Liver (tissue), 7 donors: ENCODE measurements at regions not wholly inside any gene's neighbourhood (a gene's known extent, or its start where the extent isn't known, plus 50 kb on each side); places are given as distances from the start of the nearest gene placed in this dataset.

Source experiments
- DNase-seq: peaks from one replicate; pipeline ENCODE4 v3.0.0-alpha.2; 2017; ENCODE audit warnings: low spot score
- H3K27ac ChIP-seq, 2 donors: one replicate each; pipeline ENCODE4 v1.7.0; 2013; ENCODE audit warnings: inconsistent platforms in 2 of 2, low read length in 2 of 2, control low read depth in 1 of 2, low read depth in 1 of 2, mild to moderate bottlenecking in 1 of 2
- H3K27me3 ChIP-seq, 4 donors: one replicate each; pipeline versions ENCODE4 v1.6.1 to v1.7.0; 2013; ENCODE audit warnings: low read length in 3 of 4, inconsistent platforms in 1 of 4, mild to moderate bottlenecking in 1 of 4, moderate library complexity in 1 of 4; ENCODE audit not compliant: control insufficient read depth in 4 of 4, insufficient read depth in 4 of 4
- H3K36me3 ChIP-seq, 4 donors: one replicate each; pipeline versions ENCODE4 v1.6.1 to v1.7.0; 2013; ENCODE audit warnings: low read length in 3 of 4, mild to moderate bottlenecking in 3 of 4, low read depth in 1 of 4, moderate library complexity in 1 of 4; ENCODE audit not compliant: control insufficient read depth in 4 of 4, insufficient read depth in 3 of 4
- H3K4me1 ChIP-seq, 4 donors: one replicate each; pipeline versions ENCODE4 v1.6.1 to v1.7.0; 2013; ENCODE audit warnings: low read length in 3 of 4, mild to moderate bottlenecking in 3 of 4, moderate library complexity in 1 of 4; ENCODE audit not compliant: control insufficient read depth in 4 of 4, insufficient read depth in 4 of 4
- H3K4me3 ChIP-seq, 3 donors: one replicate each; pipeline versions ENCODE4 v1.6.1 to v1.7.0; 2013; ENCODE audit warnings: low read length in 3 of 3, control low read depth in 1 of 3, low read depth in 1 of 3, mild to moderate bottlenecking in 1 of 3
- H3K9ac ChIP-seq, 2 donors: one replicate each; pipeline ENCODE4 v1.7.0; 2013; ENCODE audit warnings: low read length in 2 of 2, mild to moderate bottlenecking in 2 of 2, moderate library complexity in 2 of 2, control low read depth in 1 of 2, low read depth in 1 of 2
- H3K9me3 ChIP-seq, 4 donors: one replicate each; pipeline versions ENCODE4 v1.6.1 to v1.7.0; 2013; ENCODE audit warnings: low read length in 3 of 4; ENCODE audit not compliant: control insufficient read depth in 4 of 4
- ATF3 ChIP-seq: IDR thresholded peaks from 2 replicates; pipeline ENCODE4 v1.6.1; 2016; ENCODE audit warnings: antibody characterized with exemption
- EGR1 ChIP-seq, 2 donors: IDR thresholded peaks; 2 replicates each; pipeline ENCODE4 v1.6.1; 2016 to 2018; ENCODE audit warnings: antibody characterized with exemption in 2 of 2, low read depth in 2 of 2
- FOXA1 ChIP-seq: IDR thresholded peaks from 2 replicates; pipeline ENCODE4 v1.6.1; 2016; ENCODE audit warnings: antibody characterized with exemption
- HNF4A ChIP-seq, 2 donors: conservative IDR thresholded peaks; 2 replicates each; pipeline ENCODE4 v1.6.1; 2016; ENCODE audit warnings: antibody characterized with exemption in 2 of 2, mild to moderate bottlenecking in 2 of 2
- HNF4G ChIP-seq: IDR thresholded peaks from 2 replicates; pipeline ENCODE4 v1.6.1; 2016; ENCODE audit warnings: antibody characterized with exemption
- JUND ChIP-seq, 2 donors: IDR thresholded peaks; 2 replicates each; pipeline ENCODE4 v1.6.1; 2016; ENCODE audit warnings: antibody characterized with exemption in 2 of 2
- MAX ChIP-seq: IDR thresholded peaks from 2 replicates; pipeline ENCODE4 v1.6.1; 2016; ENCODE audit warnings: antibody characterized with exemption
- NR2F2 ChIP-seq: IDR thresholded peaks from 2 replicates; pipeline ENCODE4 v1.6.1; 2016; ENCODE audit warnings: antibody characterized with exemption
- RAD21 ChIP-seq, 2 donors: IDR thresholded peaks; 2 replicates each; pipeline ENCODE4 v1.6.1; 2016; ENCODE audit warnings: antibody characterized with exemption in 2 of 2, mild to moderate bottlenecking in 2 of 2
- REST ChIP-seq: IDR thresholded peaks from 2 replicates; pipeline ENCODE4 v1.6.1; 2016; ENCODE audit warnings: antibody characterized with exemption, mild to moderate bottlenecking
- SP1 ChIP-seq: IDR thresholded peaks from 2 replicates; pipeline ENCODE4 v1.6.1; 2018; ENCODE audit warnings: antibody characterized with exemption, mild to moderate bottlenecking
- YY1 ChIP-seq: IDR thresholded peaks from 2 replicates; pipeline ENCODE4 v1.6.1; 2016; ENCODE audit warnings: antibody characterized with exemption, mild to moderate bottlenecking
- WGBS: extraction: QIAGEN DNeasy Blood & Tissue Kit; methylation state at CpG from one replicate; pipeline ENCODE4 v1.1.7; 2013; 5-methylcytosine and 5-hydroxymethylcytosine counted together
- TF ChIP-seq, protein P1 (sequence below): IDR thresholded peaks from 2 replicates; pipeline ENCODE4 v1.6.1; 2016; ENCODE audit warnings: antibody characterized with exemption
- donor health status: healthy.
- donor health status: healthy.
- donor health status: healthy.
- donor health status: healthy.

DNA sequence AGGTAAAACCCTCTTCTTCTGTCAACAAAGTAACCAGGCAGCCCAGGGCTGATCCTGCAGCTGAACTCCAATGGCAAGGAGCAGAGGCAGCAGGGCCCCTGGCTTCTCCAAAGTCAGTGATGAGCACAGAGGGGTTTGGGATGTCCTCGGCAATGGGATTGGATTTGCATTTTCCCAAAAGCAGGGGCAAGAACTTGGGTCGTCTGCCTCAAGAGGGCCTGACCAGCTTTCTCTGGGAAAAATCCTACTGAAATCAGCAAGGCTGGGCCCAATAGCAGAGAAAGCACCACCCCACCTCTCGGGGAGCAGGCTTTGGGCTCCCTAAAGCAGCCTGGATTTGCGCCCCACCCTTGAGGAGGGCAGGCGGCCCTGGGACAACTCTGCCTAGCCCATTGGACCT, 210.0 kb upstream of the IGF1R start:
- no peak overlapping the region for H3K27ac ChIP-seq
- no peaks in the 10 kb centered on the region for H3K9me3 ChIP-seq
- no peak overlapping the region for H3K4me3 ChIP-seq
- DNase-seq: no peak
- peaks cover 0 to 7% (median 0%) of the 10 kb centered on the region in 4 donors for H3K27me3 ChIP-seq
- H3K9ac ChIP-seq: no peak overlapping the region
- no peaks in the 10 kb centered on the region for H3K4me1 ChIP-seq
- TF ChIP-seq ATF3 (no peak), NR2F2 (no peak), HNF4G (no peak), REST (no peak), SP1 (no peak), HNF4A (conservative IDR thresholded peaks at IDR 0.05) (no peak), FOXA1 (no peak), JUND (IDR thresholded peaks at IDR 0.05) (no peak), MAX (no peak), YY1 (no peak), RAD21 (IDR thresholded peaks at IDR 0.05) (no peak), EGR1 (IDR thresholded peaks at IDR 0.05; ENCODE audit: low read depth in 2 of 2) (no peak)
- TF ChIP-seq, protein P1, sequence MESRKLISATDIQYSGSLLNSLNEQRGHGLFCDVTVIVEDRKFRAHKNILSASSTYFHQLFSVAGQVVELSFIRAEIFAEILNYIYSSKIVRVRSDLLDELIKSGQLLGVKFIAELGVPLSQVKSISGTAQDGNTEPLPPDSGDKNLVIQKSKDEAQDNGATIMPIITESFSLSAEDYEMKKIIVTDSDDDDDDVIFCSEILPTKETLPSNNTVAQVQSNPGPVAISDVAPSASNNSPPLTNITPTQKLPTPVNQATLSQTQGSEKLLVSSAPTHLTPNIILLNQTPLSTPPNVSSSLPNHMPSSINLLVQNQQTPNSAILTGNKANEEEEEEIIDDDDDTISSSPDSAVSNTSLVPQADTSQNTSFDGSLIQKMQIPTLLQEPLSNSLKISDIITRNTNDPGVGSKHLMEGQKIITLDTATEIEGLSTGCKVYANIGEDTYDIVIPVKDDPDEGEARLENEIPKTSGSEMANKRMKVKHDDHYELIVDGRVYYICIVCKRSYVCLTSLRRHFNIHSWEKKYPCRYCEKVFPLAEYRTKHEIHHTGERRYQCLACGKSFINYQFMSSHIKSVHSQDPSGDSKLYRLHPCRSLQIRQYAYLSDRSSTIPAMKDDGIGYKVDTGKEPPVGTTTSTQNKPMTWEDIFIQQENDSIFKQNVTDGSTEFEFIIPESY: no peak
- H3K36me3 ChIP-seq: no peaks in the 10 kb centered on the region
- WGBS: 82% methylated on average over 5 of the region's 5 CpGs

GRCh38 chr15:98438907-98439306, 209.4 kb upstream of the IGF1R start:
- H3K9ac ChIP-seq: no peak overlapping the region
- no peaks in the 10 kb centered on the region for H3K36me3 ChIP-seq
- H3K9me3 ChIP-seq: no peaks in the 10 kb centered on the region
- TF ChIP-seq REST: no peak
- TF ChIP-seq RAD21 (IDR thresholded peaks at IDR 0.05): no peak
- TF ChIP-seq, protein P1: no peak
- H3K27me3 ChIP-seq: peaks cover 0 to 6% (median 0%) of the 10 kb centered on the region in 4 donors
- H3K4me1 ChIP-seq: no peaks in the 10 kb centered on the region
- H3K27ac ChIP-seq: no peak overlapping the region
- no peak overlapping the region for H3K4me3 ChIP-seq
- 91% methylated on average over 7 of the region's 7 CpGs for WGBS
- no peak for DNase-seq
